ENCODE measurements at regions not wholly inside any gene's neighbourhood (a gene's known extent, or its start where the extent isn't known, plus 50 kb on each side); places are given as distances from the start of the nearest gene placed in this dataset.

- TF ChIP-seq, protein P1, sequence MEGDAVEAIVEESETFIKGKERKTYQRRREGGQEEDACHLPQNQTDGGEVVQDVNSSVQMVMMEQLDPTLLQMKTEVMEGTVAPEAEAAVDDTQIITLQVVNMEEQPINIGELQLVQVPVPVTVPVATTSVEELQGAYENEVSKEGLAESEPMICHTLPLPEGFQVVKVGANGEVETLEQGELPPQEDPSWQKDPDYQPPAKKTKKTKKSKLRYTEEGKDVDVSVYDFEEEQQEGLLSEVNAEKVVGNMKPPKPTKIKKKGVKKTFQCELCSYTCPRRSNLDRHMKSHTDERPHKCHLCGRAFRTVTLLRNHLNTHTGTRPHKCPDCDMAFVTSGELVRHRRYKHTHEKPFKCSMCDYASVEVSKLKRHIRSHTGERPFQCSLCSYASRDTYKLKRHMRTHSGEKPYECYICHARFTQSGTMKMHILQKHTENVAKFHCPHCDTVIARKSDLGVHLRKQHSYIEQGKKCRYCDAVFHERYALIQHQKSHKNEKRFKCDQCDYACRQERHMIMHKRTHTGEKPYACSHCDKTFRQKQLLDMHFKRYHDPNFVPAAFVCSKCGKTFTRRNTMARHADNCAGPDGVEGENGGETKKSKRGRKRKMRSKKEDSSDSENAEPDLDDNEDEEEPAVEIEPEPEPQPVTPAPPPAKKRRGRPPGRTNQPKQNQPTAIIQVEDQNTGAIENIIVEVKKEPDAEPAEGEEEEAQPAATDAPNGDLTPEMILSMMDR (IDR thresholded peaks at IDR 0.05; ENCODE audit: low read length), result no peak
- TF ChIP-seq EZH2phosphoT487 (IDR thresholded peaks at IDR 0.05; ENCODE audit: low read length) (no peak), EZH2 (optimal IDR thresholded peaks at IDR 0.05; ENCODE audit: low read depth, low read length) (no peak)
Observed at GRCh38 chr16:77511053-77511452, 76.2 kb upstream of the ADAMTS18 start.
